Erythroblast (primary cell): ENCODE measurements at regions not wholly inside any gene's neighbourhood (a gene's known extent, or its start where the extent isn't known, plus 50 kb on each side); places are given as distances from the start of the nearest gene placed in this dataset.

ENCODE experiments used
- GATA1 ChIP-seq: IDR thresholded peaks from 2 replicates; pipeline ENCODE4 v1.6.1; 2011; ENCODE audit warnings: low read depth, mild to moderate bottlenecking, control low read depth, low read length, moderate library complexity
- POLR2A ChIP-seq: IDR thresholded peaks from 2 replicates; pipeline ENCODE4 v1.6.1; 2011; ENCODE audit warnings: mild to moderate bottlenecking, low read length

- TF ChIP-seq POLR2A, result no peak
- TF ChIP-seq GATA1, result no peak
These were observed 152.9 kb upstream of the DAB1 start for GRCh38 chr1:57576756-57577155.
